ENCODE measurements at regions not wholly inside any gene's neighbourhood (a gene's known extent, or its start where the extent isn't known, plus 50 kb on each side); places are given as distances from the start of the nearest gene placed in this dataset.

- no peaks in the 10 kb centered on the region for H3K4me1 ChIP-seq (ENCODE audit: insufficient read depth)
- WGBS, result 96% methylated on average over 3 of the region's 3 CpGs
- DNase-seq (ENCODE audit: extremely low spot score), result no peak
- H3K27ac ChIP-seq (ENCODE audit: low read depth), result no peak overlapping the region
- no peaks in the 10 kb centered on the region for H3K36me3 ChIP-seq (ENCODE audit: insufficient read depth)
- no peak overlapping the region for H3K4me3 ChIP-seq (ENCODE audit: low read depth, low read length)
Observed at GRCh38 chr6:10202581-10202980, 212.3 kb downstream of the TFAP2A start.

GRCh38 chr6:10201606-10202510 is 213.0 kb downstream of the TFAP2A start:
- no peak for DNase-seq (ENCODE audit: extremely low spot score)
- no peak overlapping the region for H3K4me3 ChIP-seq (ENCODE audit: low read depth, low read length)
- WGBS, result 61% methylated on average over 8 of the region's 8 CpGs

GRCh38 chr6:10196090-10196489 is 218.8 kb downstream of the TFAP2A start:
- WGBS, result 85% methylated on average over 5 of the region's 5 CpGs
- no peak overlapping the region for H3K27ac ChIP-seq (ENCODE audit: low read depth)

More at GRCh38 chr6:10201606-10202510, 213.0 kb downstream of the TFAP2A start:
- Histone ChIP-seq H3K27ac (ENCODE audit: low read depth) (no peak overlapping the region), H3K36me3 (ENCODE audit: insufficient read depth) (no peaks in the 10 kb centered on the region), H3K4me1 (ENCODE audit: insufficient read depth) (no peaks in the 10 kb centered on the region)

GRCh38 chr6:10194816-10195672 is 219.8 kb downstream of the TFAP2A start:
- Histone ChIP-seq H3K27ac (ENCODE audit: low read depth) (no peak overlapping the region), H3K4me3 (ENCODE audit: low read depth, low read length) (no peak overlapping the region), H3K4me1 (ENCODE audit: insufficient read depth) (no peaks in the 10 kb centered on the region), H3K36me3 (ENCODE audit: insufficient read depth) (no peaks in the 10 kb centered on the region)
- WGBS, result 70% methylated on average over 5 of the region's 5 CpGs
- no peak for DNase-seq (ENCODE audit: extremely low spot score)

More at GRCh38 chr6:10196090-10196489, 218.8 kb downstream of the TFAP2A start:
- Histone ChIP-seq H3K4me1 (ENCODE audit: insufficient read depth) (no peaks in the 10 kb centered on the region), H3K36me3 (ENCODE audit: insufficient read depth) (no peaks in the 10 kb centered on the region), H3K4me3 (ENCODE audit: low read depth, low read length) (no peak overlapping the region)
- no peak for DNase-seq (ENCODE audit: extremely low spot score)

GRCh38 chr6:10193321-10193720 is 221.6 kb downstream of the TFAP2A start:
- H3K4me3 ChIP-seq (ENCODE audit: low read depth, low read length), result no peak overlapping the region
- 78% methylated on average over 4 of the region's 4 CpGs for WGBS
- no peak overlapping the region for H3K27ac ChIP-seq (ENCODE audit: low read depth)
- H3K4me1 ChIP-seq (ENCODE audit: insufficient read depth), result no peaks in the 10 kb centered on the region
- H3K36me3 ChIP-seq (ENCODE audit: insufficient read depth), result no peaks in the 10 kb centered on the region
- DNase-seq (ENCODE audit: extremely low spot score), result no peak

- no peaks in the 10 kb centered on the region for H3K36me3 ChIP-seq (ENCODE audit: insufficient read depth)
- H3K4me1 ChIP-seq (ENCODE audit: insufficient read depth), result no peaks in the 10 kb centered on the region
- H3K4me3 ChIP-seq (ENCODE audit: low read depth, low read length), result no peak overlapping the region
- no peak for DNase-seq (ENCODE audit: extremely low spot score)
- 21% methylated on average over 3 of the region's 3 CpGs for WGBS
- H3K27ac ChIP-seq (ENCODE audit: low read depth), result no peak overlapping the region
Observed at GRCh38 chr6:10190042-10190441, 224.8 kb downstream of the TFAP2A start.

GRCh38 chr6:10184371-10185227 is 230.3 kb downstream of the TFAP2A start:
- WGBS, result 23% methylated on average over 4 of the region's 4 CpGs
- DNase-seq (ENCODE audit: extremely low spot score), result no peak
- no peak overlapping the region for H3K4me3 ChIP-seq (ENCODE audit: low read depth, low read length)
- no peaks in the 10 kb centered on the region for H3K4me1 ChIP-seq (ENCODE audit: insufficient read depth)
- H3K36me3 ChIP-seq (ENCODE audit: insufficient read depth), result no peaks in the 10 kb centered on the region
- no peak overlapping the region for H3K27ac ChIP-seq (ENCODE audit: low read depth)

GRCh38 chr6:10180138-10181074 is 234.5 kb downstream of the TFAP2A start:
- H3K4me3 ChIP-seq (ENCODE audit: low read depth, low read length), result no peak overlapping the region
- H3K4me1 ChIP-seq (ENCODE audit: insufficient read depth), result no peaks in the 10 kb centered on the region
- no peak for DNase-seq (ENCODE audit: extremely low spot score)
- no peak overlapping the region for H3K27ac ChIP-seq (ENCODE audit: low read depth)
- 72% methylated on average over 14 of the region's 14 CpGs for WGBS
- no peaks in the 10 kb centered on the region for H3K36me3 ChIP-seq (ENCODE audit: insufficient read depth)

- Histone ChIP-seq H3K4me3 (ENCODE audit: low read depth, low read length) (no peak overlapping the region), H3K36me3 (ENCODE audit: insufficient read depth) (no peaks in the 10 kb centered on the region), H3K27ac (ENCODE audit: low read depth) (no peak overlapping the region), H3K4me1 (ENCODE audit: insufficient read depth) (no peaks in the 10 kb centered on the region)
- no peak for DNase-seq (ENCODE audit: extremely low spot score)
Observed at GRCh38 chr6:10177704-10178103, 237.2 kb downstream of the TFAP2A start.

GRCh38 chr6:10175362-10175761 is 239.5 kb downstream of the TFAP2A start:
- Histone ChIP-seq H3K36me3 (ENCODE audit: insufficient read depth) (no peaks in the 10 kb centered on the region), H3K4me1 (ENCODE audit: insufficient read depth) (no peaks in the 10 kb centered on the region), H3K27ac (ENCODE audit: low read depth) (no peak overlapping the region), H3K4me3 (ENCODE audit: low read depth, low read length) (no peak overlapping the region)
- no peak for DNase-seq (ENCODE audit: extremely low spot score)

- H3K27ac ChIP-seq (ENCODE audit: low read depth), result no peak overlapping the region
- H3K4me3 ChIP-seq (ENCODE audit: low read depth, low read length), result no peak overlapping the region
- 87% methylated on average over 6 of the region's 6 CpGs for WGBS
- no peaks in the 10 kb centered on the region for H3K36me3 ChIP-seq (ENCODE audit: insufficient read depth)
- DNase-seq (ENCODE audit: extremely low spot score), result no peak
- no peaks in the 10 kb centered on the region for H3K4me1 ChIP-seq (ENCODE audit: insufficient read depth)
Observed at GRCh38 chr6:10174761-10175160, 240.1 kb downstream of the TFAP2A start.

GRCh38 chr6:10174056-10174455 is 240.8 kb downstream of the TFAP2A start:
- DNase-seq (ENCODE audit: extremely low spot score), result no peak
- WGBS, result 89% methylated on average over 3 of the region's 3 CpGs

More at GRCh38 chr6:10174056-10174455, 240.8 kb downstream of the TFAP2A start:
- H3K4me1 ChIP-seq (ENCODE audit: insufficient read depth), result no peaks in the 10 kb centered on the region
- no peak overlapping the region for H3K27ac ChIP-seq (ENCODE audit: low read depth)
- H3K4me3 ChIP-seq (ENCODE audit: low read depth, low read length), result no peak overlapping the region
- no peaks in the 10 kb centered on the region for H3K36me3 ChIP-seq (ENCODE audit: insufficient read depth)
